GM23338 (cell line): ENCODE measurements at regions not wholly inside any gene's neighbourhood (a gene's known extent, or its start where the extent isn't known, plus 50 kb on each side); places are given as distances from the start of the nearest gene placed in this dataset.

Experiments used
- ATAC-seq: fragments of 200-7000 bp; cut with Tn5 transposase; 3 replicates; pipeline ENCODE4 v1.9.1; 2020
- DNase-seq: peaks from one replicate; pipeline ENCODE4 v3.0.0-alpha.2; 2015; ENCODE audit warnings: low spot score
- H2AFZ ChIP-seq: fragments of 200-600 bp; sonication (generic); 2 replicates; pipeline ENCODE4 v1.8.0; 2016; ENCODE audit warnings: antibody characterized with exemption, mild to moderate bottlenecking, moderate library complexity
- H3F3A ChIP-seq: fragments of 200-600 bp; sonication (generic); replicated peaks from 2 replicates; pipeline ENCODE4 v1.8.0; 2017; ENCODE audit warnings: antibody characterized with exemption, mixed run types, low read depth
- H3K27ac ChIP-seq: fragments of 200-600 bp; sonication (generic); 2 replicates; pipeline ENCODE4 v1.6.1; 2016; ENCODE audit warnings: low read depth
- H3K27me3 ChIP-seq: fragments of 200-600 bp; sonication (generic); 2 replicates; pipeline ENCODE4 v1.8.0; 2016; ENCODE audit warnings: mild to moderate bottlenecking, mixed run types, moderate library complexity; ENCODE audit not compliant: insufficient read depth
- H3K36me3 ChIP-seq: fragments of 200-600 bp; sonication (generic); 2 replicates; pipeline ENCODE4 v1.8.0; 2016; ENCODE audit warnings: mild to moderate bottlenecking; ENCODE audit not compliant: insufficient read depth
- H3K4me1 ChIP-seq: fragments of 200-600 bp; sonication (generic); 2 replicates; pipeline ENCODE4 v1.8.0; 2016; ENCODE audit warnings: mild to moderate bottlenecking, moderate library complexity; ENCODE audit not compliant: insufficient read depth
- H3K4me2 ChIP-seq: fragments of 200-600 bp; sonication (generic); 2 replicates; pipeline ENCODE4 v1.7.1; 2017; ENCODE audit warnings: mixed run types
- H3K4me3 ChIP-seq: fragments of 200-600 bp; sonication (generic); 2 replicates; pipeline ENCODE4 v1.6.1; 2016; ENCODE audit warnings: mixed run types
- H3K79me2 ChIP-seq: fragments of 200-600 bp; sonication (generic); replicated peaks from 2 replicates; pipeline ENCODE4 v1.8.0; 2017; ENCODE audit warnings: mild to moderate bottlenecking; ENCODE audit not compliant: insufficient read depth
- H3K9me2 ChIP-seq: fragments of 200-600 bp; sonication (generic); 2 replicates; pipeline ENCODE4 v1.8.0; 2017; ENCODE audit not compliant: insufficient read depth
- H4K20me1 ChIP-seq: fragments of 200-600 bp; sonication (generic); replicated peaks from 2 replicates; pipeline ENCODE4 v1.8.0; 2017; ENCODE audit warnings: mild to moderate bottlenecking; ENCODE audit not compliant: insufficient read depth
- H3K27ac Mint-ChIP-seq: 2 replicates; pipeline ENCODE4 v1.8.0; 2020; ENCODE audit warnings: inconsistent platforms, mild to moderate bottlenecking, moderate library complexity, mixed read lengths
- H3K27me3 Mint-ChIP-seq: 3 replicates; pipeline ENCODE4 v1.8.0; 2022; ENCODE audit warnings: low read depth, mild to moderate bottlenecking, moderate library complexity, mixed read lengths, inconsistent platforms; ENCODE audit not compliant: insufficient read depth, poor library complexity
- H3K36me3 Mint-ChIP-seq: 3 replicates; pipeline ENCODE4 v1.8.0; 2021; ENCODE audit warnings: low read depth, mild to moderate bottlenecking, inconsistent platforms, moderate library complexity, mixed read lengths
- H3K4me1 Mint-ChIP-seq: 3 replicates; pipeline ENCODE4 v1.8.0; 2020; ENCODE audit warnings: mild to moderate bottlenecking, inconsistent platforms, mixed read lengths
- H3K4me3 Mint-ChIP-seq: 3 replicates; pipeline ENCODE4 v1.8.0; 2021; ENCODE audit warnings: moderate library complexity, mild to moderate bottlenecking, inconsistent platforms, mixed read lengths
- H3K9me3 Mint-ChIP-seq: 3 replicates; pipeline ENCODE4 v1.8.0; 2020; ENCODE audit warnings: moderate library complexity, mild to moderate bottlenecking, inconsistent platforms, mixed read lengths
- CREB1 ChIP-seq: fragments of 250-450 bp; sonication (Bioruptor Pico); IDR thresholded peaks from 2 replicates; pipeline ENCODE4 v1.5.0; 2020; ENCODE audit warnings: low read depth, mild to moderate bottlenecking, moderate library complexity
- ETS1 ChIP-seq: IDR thresholded peaks from 2 replicates; pipeline ENCODE4 v1.6.1; 2016; ENCODE audit warnings: antibody characterized with exemption
- EZH2phosphoT487 ChIP-seq: fragments of 200-600 bp; sonication (generic); IDR thresholded peaks from one replicate; pipeline ENCODE4 v1.8.1; 2018; ENCODE audit warnings: antibody characterized with exemption; ENCODE audit not compliant: unreplicated experiment
- NANOG ChIP-seq: IDR thresholded peaks from 2 replicates; pipeline ENCODE4 v1.6.1; 2016; ENCODE audit warnings: antibody characterized with exemption, borderline replicate concordance
- ZNF114 ChIP-seq: fragments of 250-450 bp; sonication (Bioruptor Pico); IDR thresholded peaks from 2 replicates; pipeline ENCODE4 v1.5.0; 2020; ENCODE audit warnings: mild to moderate bottlenecking, moderate library complexity
- ZNF331 ChIP-seq: fragments of 250-450 bp; sonication (Bioruptor Pico); IDR thresholded peaks from 2 replicates; pipeline ENCODE4 v1.5.0; 2020; ENCODE audit warnings: low read depth, mild to moderate bottlenecking, moderate library complexity
- TF ChIP-seq, protein P1 (sequence below): IDR thresholded peaks from one replicate; pipeline ENCODE4 v1.6.1; 2018; ENCODE audit warnings: antibody characterized with exemption; ENCODE audit not compliant: unreplicated experiment
- TF ChIP-seq, protein P2 (sequence below), 2 experiments: fragments of 200-600 bp in 1 of 2; sonication (generic) in 1 of 2; conservative IDR thresholded peaks; 2 replicates each; pipeline versions ENCODE4 v1.5.1 to v1.6.1; 2016 to 2017; ENCODE audit warnings: antibody characterized with exemption in 2 of 2, low read depth in 2 of 2, mild to moderate bottlenecking in 2 of 2, moderate library complexity in 1 of 2

DNA sequence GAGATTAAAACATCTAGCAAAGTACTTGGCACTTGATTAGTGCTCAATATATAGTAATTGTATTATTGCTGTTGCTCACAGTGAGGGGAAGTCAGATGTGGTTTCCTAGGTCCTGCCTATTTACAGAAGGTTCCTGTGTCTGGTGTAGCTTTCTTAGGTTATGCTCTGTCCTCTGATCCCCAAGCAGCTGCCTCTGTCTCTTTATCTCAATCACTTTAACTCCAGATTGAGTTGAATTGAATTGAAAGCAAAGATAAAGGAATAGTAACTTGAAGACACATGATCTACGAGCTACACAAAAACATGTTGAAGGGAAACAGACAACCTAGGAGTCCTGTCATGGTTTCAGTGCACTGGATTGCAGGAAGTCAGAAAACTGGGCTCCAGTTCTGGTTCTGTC lies 113.9 kb upstream of the ADAMTSL1 start (continued):
- TF ChIP-seq ETS1 (no peak), NANOG (no peak), ZNF331 (CRISPR knock-in tag) (no peak), EZH2phosphoT487 (no peak)
- TF ChIP-seq, protein P1, sequence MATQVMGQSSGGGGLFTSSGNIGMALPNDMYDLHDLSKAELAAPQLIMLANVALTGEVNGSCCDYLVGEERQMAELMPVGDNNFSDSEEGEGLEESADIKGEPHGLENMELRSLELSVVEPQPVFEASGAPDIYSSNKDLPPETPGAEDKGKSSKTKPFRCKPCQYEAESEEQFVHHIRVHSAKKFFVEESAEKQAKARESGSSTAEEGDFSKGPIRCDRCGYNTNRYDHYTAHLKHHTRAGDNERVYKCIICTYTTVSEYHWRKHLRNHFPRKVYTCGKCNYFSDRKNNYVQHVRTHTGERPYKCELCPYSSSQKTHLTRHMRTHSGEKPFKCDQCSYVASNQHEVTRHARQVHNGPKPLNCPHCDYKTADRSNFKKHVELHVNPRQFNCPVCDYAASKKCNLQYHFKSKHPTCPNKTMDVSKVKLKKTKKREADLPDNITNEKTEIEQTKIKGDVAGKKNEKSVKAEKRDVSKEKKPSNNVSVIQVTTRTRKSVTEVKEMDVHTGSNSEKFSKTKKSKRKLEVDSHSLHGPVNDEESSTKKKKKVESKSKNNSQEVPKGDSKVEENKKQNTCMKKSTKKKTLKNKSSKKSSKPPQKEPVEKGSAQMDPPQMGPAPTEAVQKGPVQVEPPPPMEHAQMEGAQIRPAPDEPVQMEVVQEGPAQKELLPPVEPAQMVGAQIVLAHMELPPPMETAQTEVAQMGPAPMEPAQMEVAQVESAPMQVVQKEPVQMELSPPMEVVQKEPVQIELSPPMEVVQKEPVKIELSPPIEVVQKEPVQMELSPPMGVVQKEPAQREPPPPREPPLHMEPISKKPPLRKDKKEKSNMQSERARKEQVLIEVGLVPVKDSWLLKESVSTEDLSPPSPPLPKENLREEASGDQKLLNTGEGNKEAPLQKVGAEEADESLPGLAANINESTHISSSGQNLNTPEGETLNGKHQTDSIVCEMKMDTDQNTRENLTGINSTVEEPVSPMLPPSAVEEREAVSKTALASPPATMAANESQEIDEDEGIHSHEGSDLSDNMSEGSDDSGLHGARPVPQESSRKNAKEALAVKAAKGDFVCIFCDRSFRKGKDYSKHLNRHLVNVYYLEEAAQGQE = no peak

- ATAC-seq = no peak
- H3K27me3 Mint-ChIP-seq = no peaks in the 10 kb centered on the region
- no peak overlapping the region for H3K27ac ChIP-seq
- no peak overlapping the region for H3K4me3 ChIP-seq
- H3K36me3 ChIP-seq = no peaks in the 10 kb centered on the region
- no peak overlapping the region for H3K27ac Mint-ChIP-seq
- H2AFZ ChIP-seq = no peak overlapping the region; the same call in 1 of the 2 replicates
- H3K9me2 ChIP-seq = peaks cover 4% of the 10 kb centered on the region; the same call in 1 of the 2 replicates
- H4K20me1 ChIP-seq = no peaks in the 10 kb centered on the region
- H3K27me3 ChIP-seq = no peaks in the 10 kb centered on the region
- peaks cover 23% of the 10 kb centered on the region for H3K4me1 ChIP-seq
- H3K9me3 Mint-ChIP-seq = no peaks in the 10 kb centered on the region
- H3K4me2 ChIP-seq = no peak overlapping the region
- no peaks in the 10 kb centered on the region for H3K79me2 ChIP-seq
- H3K4me3 Mint-ChIP-seq = no peak overlapping the region
- DNase-seq = no peak
- no peaks in the 10 kb centered on the region for H3F3A ChIP-seq
- no peaks in the 10 kb centered on the region for H3K36me3 Mint-ChIP-seq
- peaks cover 5% of the 10 kb centered on the region; the same call in 2 of the 3 replicates for H3K4me1 Mint-ChIP-seq
- TF ChIP-seq ETS1 = no peak
- TF ChIP-seq, protein P2, sequence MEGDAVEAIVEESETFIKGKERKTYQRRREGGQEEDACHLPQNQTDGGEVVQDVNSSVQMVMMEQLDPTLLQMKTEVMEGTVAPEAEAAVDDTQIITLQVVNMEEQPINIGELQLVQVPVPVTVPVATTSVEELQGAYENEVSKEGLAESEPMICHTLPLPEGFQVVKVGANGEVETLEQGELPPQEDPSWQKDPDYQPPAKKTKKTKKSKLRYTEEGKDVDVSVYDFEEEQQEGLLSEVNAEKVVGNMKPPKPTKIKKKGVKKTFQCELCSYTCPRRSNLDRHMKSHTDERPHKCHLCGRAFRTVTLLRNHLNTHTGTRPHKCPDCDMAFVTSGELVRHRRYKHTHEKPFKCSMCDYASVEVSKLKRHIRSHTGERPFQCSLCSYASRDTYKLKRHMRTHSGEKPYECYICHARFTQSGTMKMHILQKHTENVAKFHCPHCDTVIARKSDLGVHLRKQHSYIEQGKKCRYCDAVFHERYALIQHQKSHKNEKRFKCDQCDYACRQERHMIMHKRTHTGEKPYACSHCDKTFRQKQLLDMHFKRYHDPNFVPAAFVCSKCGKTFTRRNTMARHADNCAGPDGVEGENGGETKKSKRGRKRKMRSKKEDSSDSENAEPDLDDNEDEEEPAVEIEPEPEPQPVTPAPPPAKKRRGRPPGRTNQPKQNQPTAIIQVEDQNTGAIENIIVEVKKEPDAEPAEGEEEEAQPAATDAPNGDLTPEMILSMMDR (conservative IDR thresholded peaks at IDR 0.05; ENCODE audit: low read depth in 2 of 2) = peak in 1 of 2 experiments; percentile 12; a peak in 1 of 4 replicates
- TF ChIP-seq, protein P1 = no peak
- TF ChIP-seq CREB1 = no peak
- no peak for TF ChIP-seq ZNF331 (CRISPR knock-in tag)
- TF ChIP-seq ZNF114 = no peak
Measured at GRCh38 chr9:18361646-18362045, 112.3 kb upstream of the ADAMTSL1 start.
